ENCODE measurements at regions not wholly inside any gene's neighbourhood (a gene's known extent, or its start where the extent isn't known, plus 50 kb on each side); places are given as distances from the start of the nearest gene placed in this dataset.
"Not testable (repeated sequence)": the region's sequence is repeated elsewhere in the genome, so short reads cannot be mapped to it uniquely, and the experiment has no call there.

- TF ChIP-seq NFIC (IDR thresholded peaks at IDR 0.05; ENCODE audit: borderline replicate concordance) (no peak), EZH2phosphoT487 (IDR thresholded peaks at IDR 0.05; ENCODE audit: borderline replicate concordance, low read depth) (no peak), PBX3 (IDR thresholded peaks at IDR 0.05) (no peak), TCF12 (IDR thresholded peaks at IDR 0.05) (no peak), ZBTB33 (IDR thresholded peaks at IDR 0.05; ENCODE audit: borderline replicate concordance, low read depth) (no peak), ELF1 (IDR thresholded peaks at IDR 0.05) (no peak)
Observed at GRCh38 chr3:4914464-4914863, 64.8 kb upstream of the BHLHE40 start (continued).

- H3K9me2 ChIP-seq; H3K4me1 ChIP-seq (ENCODE audit: control insufficient read depth in 1 of 2, insufficient read depth in 2 of 2, low read depth in 1 of 2, low read length in 1 of 2); DNase-seq; H3K27me3 ChIP-seq (ENCODE audit: insufficient read depth); H3K9ac ChIP-seq; H3F3A ChIP-seq (replicated peaks; ENCODE audit: insufficient read depth); H3K9me3 ChIP-seq; H3K4me3 ChIP-seq (ENCODE audit: low read depth in 2 of 2, low read length in 1 of 2); CTCF ChIA-PET; H3K4me2 ChIP-seq; H3K27ac ChIP-seq (ENCODE audit: low read depth in 2 of 2, low read length in 1 of 2); H3K79me2 ChIP-seq (ENCODE audit: insufficient read depth); H2AFZ ChIP-seq (ENCODE audit: low read depth); POLR2A ChIA-PET; H4K20me1 ChIP-seq (ENCODE audit: insufficient read depth); H3K36me3 ChIP-seq (replicated peaks in 1 of 2; ENCODE audit: control insufficient read depth in 1 of 2, insufficient read depth in 2 of 2, low read length in 1 of 2): not testable (repeated sequence)
- 65% methylated on average over 1 of the region's 2 CpGs for WGBS (ENCODE audit: low lambda C conversion rate)
Observed at GRCh38 chr3:4921589-4921988, 57.6 kb upstream of the BHLHE40 start.

- TF ChIP-seq TEAD4 (IDR thresholded peaks at IDR 0.05; ENCODE audit: borderline replicate concordance, insufficient read depth) (no peak), NFIC (IDR thresholded peaks at IDR 0.05; ENCODE audit: borderline replicate concordance) (no peak), FOXJ3 (CRISPR knock-in tag; IDR thresholded peaks at IDR 0.05) (no peak), RCOR1 (IDR thresholded peaks at IDR 0.05; ENCODE audit: low read length) (no peak), USF1 (IDR thresholded peaks at IDR 0.05; ENCODE audit: borderline replicate concordance, low read depth) (no peak)
- Histone ChIP-seq H4K20me1 (ENCODE audit: insufficient read depth) (no peaks in the 10 kb centered on the region), H3K9ac (no peak overlapping the region), H3K27me3 (ENCODE audit: insufficient read depth) (no peaks in the 10 kb centered on the region), H3K36me3 (replicated peaks in 1 of 2; ENCODE audit: control insufficient read depth in 1 of 2, insufficient read depth in 2 of 2, low read length in 1 of 2) (no peaks in the 10 kb centered on the region), H3K9me3 (no peaks in the 10 kb centered on the region), H3K4me3 (ENCODE audit: low read depth in 2 of 2, low read length in 1 of 2) (no peak overlapping the region), H3K79me2 (ENCODE audit: insufficient read depth) (no peaks in the 10 kb centered on the region), H3F3A (replicated peaks; ENCODE audit: insufficient read depth) (no peaks in the 10 kb centered on the region), H3K27ac (ENCODE audit: low read depth in 2 of 2, low read length in 1 of 2) (no peak overlapping the region), H3K4me1 (ENCODE audit: control insufficient read depth in 1 of 2, insufficient read depth in 2 of 2, low read depth in 1 of 2, low read length in 1 of 2) (no peaks in the 10 kb centered on the region), H3K9me2 (no peaks in the 10 kb centered on the region), H3K4me2 (no peak overlapping the region), H2AFZ (ENCODE audit: low read depth) (no peak overlapping the region)
- POLR2A ChIA-PET: no interaction called here
- no peak for DNase-seq
- 41% methylated on average over 1 of the region's 1 CpG for WGBS (ENCODE audit: low lambda C conversion rate)
- CTCF ChIA-PET: no interaction called here
Observed at GRCh38 chr3:4926892-4927291, 52.3 kb upstream of the BHLHE40 start.
